Type B pancreatic cell (in vitro differentiated cells): ENCODE measurements at regions not wholly inside any gene's neighbourhood (a gene's known extent, or its start where the extent isn't known, plus 50 kb on each side); places are given as distances from the start of the nearest gene placed in this dataset.

Experiments
- DNase-seq: peaks from one replicate; pipeline ENCODE4 v3.0.0; 2021; ENCODE audit warnings: mixed read lengths; ENCODE audit not compliant: unreplicated experiment; ENCODE audit errors: extremely low spot score
- H3K27ac Mint-ChIP-seq: 2 replicates; pipeline ENCODE4 v1.8.0; 2021; ENCODE audit warnings: mild to moderate bottlenecking, mixed read lengths
- H3K27me3 Mint-ChIP-seq: 2 replicates; pipeline ENCODE4 v1.8.0; 2021; ENCODE audit warnings: mixed read lengths
- H3K36me3 Mint-ChIP-seq: 2 replicates; pipeline ENCODE4 v1.8.0; 2021; ENCODE audit warnings: mixed read lengths
- H3K4me1 Mint-ChIP-seq: one replicate; pipeline ENCODE4 v1.8.0; 2021; ENCODE audit warnings: mixed read lengths; ENCODE audit not compliant: unreplicated experiment
- H3K4me3 Mint-ChIP-seq: 2 replicates; pipeline ENCODE4 v1.8.0; 2021; ENCODE audit warnings: mild to moderate bottlenecking, mixed read lengths
- H3K9me3 Mint-ChIP-seq: 2 replicates; pipeline ENCODE4 v1.8.0; 2021; ENCODE audit warnings: mixed read lengths
- CTCF ChIP-seq: fragments of 200-600 bp; sonication (generic); conservative IDR thresholded peaks from 2 replicates; pipeline ENCODE4 v1.5.0; 2021; ENCODE audit warnings: antibody characterized with exemption, mild to moderate bottlenecking

- H3K4me1 Mint-ChIP-seq = peaks cover 26% of the 10 kb centered on the region
- no peak overlapping the region for H3K27ac Mint-ChIP-seq
- H3K27me3 Mint-ChIP-seq = no peaks in the 10 kb centered on the region
- DNase-seq = no peak
- peaks cover 4% of the 10 kb centered on the region for H3K36me3 Mint-ChIP-seq
- no peak overlapping the region for H3K4me3 Mint-ChIP-seq
- no peak for TF ChIP-seq CTCF
- H3K9me3 Mint-ChIP-seq = peaks cover 5% of the 10 kb centered on the region
These were observed 224.8 kb upstream of the RREB1 start for GRCh38 chr6:6883011-6883410.

GRCh38 chr6:6884193-6884627, 223.6 kb upstream of the RREB1 start:
- H3K36me3 Mint-ChIP-seq = peaks cover 4% of the 10 kb centered on the region
- DNase-seq = no peak
- H3K4me3 Mint-ChIP-seq = no peak overlapping the region
- TF ChIP-seq CTCF = no peak
- peaks cover 21% of the 10 kb centered on the region for H3K4me1 Mint-ChIP-seq
- peaks cover 5% of the 10 kb centered on the region for H3K9me3 Mint-ChIP-seq
- no peaks in the 10 kb centered on the region for H3K27me3 Mint-ChIP-seq
- H3K27ac Mint-ChIP-seq = peak overlapping the region; percentile 18

GRCh38 chr6:6884916-6885315, 222.8 kb upstream of the RREB1 start:
- H3K4me1 Mint-ChIP-seq = peaks cover 21% of the 10 kb centered on the region
- no peak for TF ChIP-seq CTCF

GRCh38 chr6:6885521-6886170, 222.1 kb upstream of the RREB1 start:
- no peak overlapping the region for H3K4me3 Mint-ChIP-seq
- TF ChIP-seq CTCF = no peak
- H3K4me1 Mint-ChIP-seq = peaks cover 21% of the 10 kb centered on the region
- peaks cover 4% of the 10 kb centered on the region for H3K36me3 Mint-ChIP-seq
- no peak for DNase-seq
- no peaks in the 10 kb centered on the region for H3K27me3 Mint-ChIP-seq
- H3K9me3 Mint-ChIP-seq = peaks cover 5% of the 10 kb centered on the region
- peak overlapping the region; percentile 88 for H3K27ac Mint-ChIP-seq

More at GRCh38 chr6:6884916-6885315, 222.8 kb upstream of the RREB1 start:
- no peak for DNase-seq
- Mint-ChIP-seq H3K36me3 (peaks cover 4% of the 10 kb centered on the region), H3K27me3 (no peaks in the 10 kb centered on the region), H3K27ac (peak overlapping the region; percentile 34), H3K9me3 (peaks cover 5% of the 10 kb centered on the region), H3K4me3 (no peak overlapping the region)

GRCh38 chr6:6886171-6886885, 221.4 kb upstream of the RREB1 start:
- H3K4me3 Mint-ChIP-seq = no peak overlapping the region

More at GRCh38 chr6:6886171-6886885, 221.4 kb upstream of the RREB1 start:
- no peak for DNase-seq
- peaks cover 22% of the 10 kb centered on the region for H3K4me1 Mint-ChIP-seq
- H3K36me3 Mint-ChIP-seq = peaks cover 4% of the 10 kb centered on the region
- peak overlapping the region; percentile 88 for H3K27ac Mint-ChIP-seq
- TF ChIP-seq CTCF = no peak
- peaks cover 5% of the 10 kb centered on the region for H3K9me3 Mint-ChIP-seq
- H3K27me3 Mint-ChIP-seq = no peaks in the 10 kb centered on the region
